Right lobe of liver (tissue), 4 donors: ENCODE measurements at regions not wholly inside any gene's neighbourhood (a gene's known extent, or its start where the extent isn't known, plus 50 kb on each side); places are given as distances from the start of the nearest gene placed in this dataset.

Experiments
- POLR2A ChIP-seq: fragments of 450-650 bp; IDR thresholded peaks from one replicate; pipeline ENCODE4 v1.6.1; 2017; ENCODE audit warnings: antibody characterized with exemption, mild to moderate bottlenecking
- TF ChIP-seq, protein P1 (sequence below), 4 donors: fragments of 200-600 bp in 3 of 4; fragments of 450-650 bp in 1 of 4; IDR thresholded peaks; one replicate each; pipeline versions ENCODE4 v1.5.1 to v1.8.0; 2016 to 2022; ENCODE audit warnings: antibody characterized with exemption in 4 of 4, mild to moderate bottlenecking in 2 of 4
- donor health status: DM: no; HTN: no; CAD: no.
- donor health status: DM: no; HTN: no; CAD: no.
- donor health status: DM: no; HTN: yes; CAD: no.

DNA sequence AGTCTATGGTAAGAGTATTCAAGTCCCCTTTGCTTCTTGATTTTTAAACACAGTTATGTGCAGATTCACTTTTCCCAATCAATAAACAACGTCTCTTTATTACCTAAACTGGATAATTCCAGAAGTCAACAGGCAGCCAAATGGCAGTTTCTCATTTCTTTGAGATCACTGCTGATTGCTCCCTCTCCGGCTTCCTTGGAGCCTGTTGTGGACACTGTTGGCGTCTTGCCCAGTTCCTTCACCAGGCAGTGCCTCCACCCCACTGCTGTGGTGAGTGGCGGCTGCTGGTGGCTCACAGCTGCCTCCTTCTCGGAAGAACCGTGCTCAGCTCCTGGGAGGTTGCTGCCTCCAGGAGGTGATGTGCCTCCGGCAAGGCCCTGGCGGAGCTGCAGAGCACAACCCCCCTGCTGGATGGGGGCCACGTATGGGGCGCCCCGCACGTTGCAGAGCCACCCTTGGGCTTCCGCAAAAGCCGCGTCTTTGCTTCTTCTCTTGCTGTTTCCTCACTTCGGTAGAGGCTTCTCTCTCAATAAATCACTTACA is 105.1 kb upstream of the CNKSR3 start:
- TF ChIP-seq, protein P1, sequence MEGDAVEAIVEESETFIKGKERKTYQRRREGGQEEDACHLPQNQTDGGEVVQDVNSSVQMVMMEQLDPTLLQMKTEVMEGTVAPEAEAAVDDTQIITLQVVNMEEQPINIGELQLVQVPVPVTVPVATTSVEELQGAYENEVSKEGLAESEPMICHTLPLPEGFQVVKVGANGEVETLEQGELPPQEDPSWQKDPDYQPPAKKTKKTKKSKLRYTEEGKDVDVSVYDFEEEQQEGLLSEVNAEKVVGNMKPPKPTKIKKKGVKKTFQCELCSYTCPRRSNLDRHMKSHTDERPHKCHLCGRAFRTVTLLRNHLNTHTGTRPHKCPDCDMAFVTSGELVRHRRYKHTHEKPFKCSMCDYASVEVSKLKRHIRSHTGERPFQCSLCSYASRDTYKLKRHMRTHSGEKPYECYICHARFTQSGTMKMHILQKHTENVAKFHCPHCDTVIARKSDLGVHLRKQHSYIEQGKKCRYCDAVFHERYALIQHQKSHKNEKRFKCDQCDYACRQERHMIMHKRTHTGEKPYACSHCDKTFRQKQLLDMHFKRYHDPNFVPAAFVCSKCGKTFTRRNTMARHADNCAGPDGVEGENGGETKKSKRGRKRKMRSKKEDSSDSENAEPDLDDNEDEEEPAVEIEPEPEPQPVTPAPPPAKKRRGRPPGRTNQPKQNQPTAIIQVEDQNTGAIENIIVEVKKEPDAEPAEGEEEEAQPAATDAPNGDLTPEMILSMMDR (IDR thresholded peaks at IDR 0.05), result no peak
- TF ChIP-seq POLR2A, result no peak
